HFF-Myc (cell line): ENCODE measurements at regions not wholly inside any gene's neighbourhood (a gene's known extent, or its start where the extent isn't known, plus 50 kb on each side); places are given as distances from the start of the nearest gene placed in this dataset.

Experiments used
- DNase-seq: peaks from one replicate; pipeline ENCODE4 v3.0.0-alpha.2; 2011; ENCODE audit warnings: low read depth; ENCODE audit errors: extremely low read depth
- H3K4me3 ChIP-seq: replicated peaks from 2 replicates; pipeline ENCODE4 v1.5.1; 2011; ENCODE audit warnings: low read depth, mild to moderate bottlenecking, control low read depth, low read length
- TF ChIP-seq, protein P1 (sequence below): IDR thresholded peaks from 2 replicates; pipeline ENCODE4 v1.5.1; 2012; ENCODE audit warnings: mild to moderate bottlenecking, low read depth, low read length, control low read depth; ENCODE audit errors: missing control alignments

DNA sequence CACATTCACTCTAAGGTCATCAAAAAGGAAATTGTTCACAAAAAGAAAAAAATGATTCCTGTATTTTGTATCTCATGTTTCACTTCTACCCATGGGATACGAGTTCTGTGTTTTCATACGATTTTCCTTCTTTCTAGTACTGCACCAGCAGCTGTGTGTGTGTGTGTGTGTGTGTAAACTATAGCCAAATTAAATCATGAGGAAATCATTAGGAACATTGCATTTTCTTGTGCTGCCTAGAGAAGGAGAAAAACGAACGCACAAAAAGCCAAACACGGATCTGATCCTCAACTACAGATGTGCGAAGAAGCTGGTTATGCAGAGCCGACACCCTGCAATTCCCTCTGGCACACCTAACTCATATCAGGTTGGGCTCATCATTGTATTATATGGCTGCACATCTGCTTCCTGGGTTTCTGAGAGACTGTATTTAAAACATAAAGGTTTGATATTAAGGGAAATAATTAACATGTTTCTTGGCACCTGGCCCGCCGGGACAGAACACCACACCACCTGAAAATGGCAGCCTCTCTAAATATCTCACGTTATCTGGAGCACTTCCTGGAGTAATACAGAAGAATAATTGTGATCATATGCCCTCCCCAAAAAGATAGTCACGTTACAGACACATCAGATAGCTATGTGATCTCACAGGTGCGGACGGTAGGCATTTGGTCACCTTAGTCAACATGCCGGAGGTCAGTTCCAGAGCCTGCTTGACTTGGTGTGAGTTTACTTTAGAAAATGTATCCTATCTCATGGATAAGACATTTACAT, 586.3 kb upstream of the SALL3 start:
- H3K4me3 ChIP-seq: no peak overlapping the region
- no peak for DNase-seq
- TF ChIP-seq, protein P1, sequence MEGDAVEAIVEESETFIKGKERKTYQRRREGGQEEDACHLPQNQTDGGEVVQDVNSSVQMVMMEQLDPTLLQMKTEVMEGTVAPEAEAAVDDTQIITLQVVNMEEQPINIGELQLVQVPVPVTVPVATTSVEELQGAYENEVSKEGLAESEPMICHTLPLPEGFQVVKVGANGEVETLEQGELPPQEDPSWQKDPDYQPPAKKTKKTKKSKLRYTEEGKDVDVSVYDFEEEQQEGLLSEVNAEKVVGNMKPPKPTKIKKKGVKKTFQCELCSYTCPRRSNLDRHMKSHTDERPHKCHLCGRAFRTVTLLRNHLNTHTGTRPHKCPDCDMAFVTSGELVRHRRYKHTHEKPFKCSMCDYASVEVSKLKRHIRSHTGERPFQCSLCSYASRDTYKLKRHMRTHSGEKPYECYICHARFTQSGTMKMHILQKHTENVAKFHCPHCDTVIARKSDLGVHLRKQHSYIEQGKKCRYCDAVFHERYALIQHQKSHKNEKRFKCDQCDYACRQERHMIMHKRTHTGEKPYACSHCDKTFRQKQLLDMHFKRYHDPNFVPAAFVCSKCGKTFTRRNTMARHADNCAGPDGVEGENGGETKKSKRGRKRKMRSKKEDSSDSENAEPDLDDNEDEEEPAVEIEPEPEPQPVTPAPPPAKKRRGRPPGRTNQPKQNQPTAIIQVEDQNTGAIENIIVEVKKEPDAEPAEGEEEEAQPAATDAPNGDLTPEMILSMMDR: no peak

DNA sequence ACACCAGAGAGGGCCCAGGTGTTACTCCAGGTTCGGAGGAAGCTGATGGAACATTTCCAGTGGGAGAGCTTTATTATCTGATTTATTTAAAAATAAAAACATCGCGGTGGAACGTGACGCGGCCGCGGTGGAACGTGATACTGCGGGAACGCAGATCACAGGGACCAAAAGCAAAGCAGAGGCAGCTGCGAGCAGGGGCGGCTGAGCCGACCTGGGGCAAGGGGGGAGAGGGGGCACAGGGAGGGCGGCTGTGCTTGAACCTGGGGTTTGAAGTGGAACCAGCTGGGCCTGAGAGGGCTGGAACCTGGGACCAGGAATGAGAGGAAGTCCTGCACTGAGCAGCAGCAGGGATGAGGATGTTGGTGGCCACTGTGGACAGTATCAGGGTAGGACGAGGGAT, 583.5 kb upstream of the SALL3 start:
- no peak for DNase-seq
- H3K4me3 ChIP-seq: no peak overlapping the region
- TF ChIP-seq, protein P1: no peak

DNA sequence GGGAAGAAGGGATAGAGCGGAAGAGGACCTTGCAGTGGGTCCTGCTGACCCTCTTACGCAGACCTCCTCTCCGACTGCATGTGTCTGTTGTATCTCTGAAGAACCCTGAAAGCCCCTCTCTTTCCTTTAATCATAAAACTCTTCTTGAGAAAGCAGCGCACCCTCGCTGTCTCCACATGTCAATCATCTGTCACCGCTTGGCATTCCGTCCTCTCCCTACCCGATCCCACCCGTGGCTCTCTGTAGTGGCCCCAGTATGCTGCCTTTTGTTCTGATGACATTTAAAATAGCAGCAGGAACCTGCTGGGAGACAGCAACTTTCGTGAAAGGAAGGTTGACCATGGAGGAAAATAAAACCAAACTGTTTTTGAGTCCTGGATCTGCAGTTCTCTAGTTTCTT, 582.9 kb upstream of the SALL3 start:
- no peak for DNase-seq
- H3K4me3 ChIP-seq: no peak overlapping the region
- TF ChIP-seq, protein P1: no peak

DNA sequence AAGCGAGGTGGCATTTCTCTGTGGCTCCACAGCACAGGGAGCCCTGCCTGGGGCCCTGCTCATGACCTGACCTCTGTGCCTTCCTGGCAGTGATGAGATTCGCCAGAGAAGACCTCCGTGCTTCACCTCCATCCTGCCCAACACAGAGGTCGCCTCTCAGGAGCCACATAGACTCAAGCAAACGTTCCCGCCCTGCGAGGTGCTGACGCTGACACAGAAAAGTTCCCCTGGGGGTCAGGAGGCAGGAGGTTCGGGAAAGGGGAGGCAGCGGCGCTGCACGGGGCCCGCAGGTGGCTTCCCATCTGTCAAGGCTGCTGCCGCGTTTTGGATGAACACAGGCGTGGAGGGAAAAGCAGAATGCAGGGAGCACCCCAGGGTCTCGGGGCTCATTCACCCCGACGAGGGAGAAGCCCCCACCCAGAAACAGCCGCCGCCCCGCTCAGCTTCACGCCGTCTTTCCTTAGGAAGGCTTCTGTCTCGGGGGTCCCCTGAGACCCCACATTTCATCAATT, 579.6 kb upstream of the SALL3 start:
- TF ChIP-seq, protein P1: no peak
- no peak overlapping the region for H3K4me3 ChIP-seq
- no peak for DNase-seq

DNA sequence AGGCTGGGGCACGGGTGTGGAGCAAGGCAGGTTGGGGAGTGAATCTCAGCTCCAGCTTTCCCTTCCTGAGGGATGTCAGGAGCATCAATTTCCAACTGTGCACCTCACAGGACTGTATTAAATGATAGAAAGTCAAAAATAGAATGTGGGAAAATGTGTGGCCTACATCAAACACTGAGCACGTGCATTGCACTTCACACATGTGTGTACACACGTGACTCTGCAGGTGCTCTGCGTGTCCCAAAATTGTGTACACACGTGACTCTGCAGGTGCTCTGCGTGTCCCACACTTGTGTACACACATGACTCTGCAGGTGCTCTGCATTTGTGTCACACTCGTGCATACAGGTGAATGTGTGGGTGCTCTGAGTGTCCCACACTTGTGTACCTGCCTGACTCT, 577.2 kb upstream of the SALL3 start:
- H3K4me3 ChIP-seq: no peak overlapping the region
- TF ChIP-seq, protein P1: no peak

DNA sequence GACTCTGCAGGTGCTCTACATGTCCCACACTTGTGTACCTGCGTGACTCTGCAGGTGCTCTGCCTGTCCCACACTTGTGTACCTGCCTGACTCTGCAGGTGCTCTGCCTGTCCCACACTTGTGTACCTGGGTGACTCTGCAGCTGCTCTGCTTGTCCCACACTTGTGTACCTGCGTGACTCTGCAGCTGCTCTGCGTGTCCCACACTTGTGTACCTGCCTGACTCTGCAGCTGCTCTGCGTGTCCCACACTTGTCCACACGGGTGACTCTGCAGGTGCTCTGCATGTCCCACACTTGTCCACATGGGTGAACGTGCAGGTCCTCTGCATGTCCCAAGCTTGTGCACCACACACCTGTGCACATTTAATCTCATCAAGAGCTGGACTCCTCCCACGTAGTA, 576.7 kb upstream of the SALL3 start:
- no peak for DNase-seq
- TF ChIP-seq, protein P1: no peak
- H3K4me3 ChIP-seq: no peak overlapping the region

More for the DNA sequence above, 577.2 kb upstream of the SALL3 start:
- no peak for DNase-seq

DNA sequence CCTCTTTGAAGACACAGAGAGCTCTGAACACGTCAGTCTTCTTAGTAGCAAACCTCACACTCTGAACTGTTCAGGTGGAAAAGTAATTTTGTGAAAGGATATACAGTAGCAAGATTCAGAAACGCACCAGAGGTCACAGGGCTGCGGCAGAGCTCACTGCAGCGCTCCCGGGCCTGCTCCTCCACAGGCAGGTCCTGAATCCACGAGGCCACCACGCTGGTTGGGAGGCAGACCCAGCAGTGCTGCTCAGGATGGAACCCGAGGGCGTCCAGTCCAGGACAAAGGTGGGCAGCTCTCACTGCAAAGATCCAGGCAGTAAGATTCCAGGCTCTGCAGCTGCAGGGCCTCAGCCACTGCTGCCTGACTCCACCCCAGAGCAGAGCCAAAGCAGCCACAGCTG, 576.2 kb upstream of the SALL3 start:
- DNase-seq: no peak
- TF ChIP-seq, protein P1: no peak
- no peak overlapping the region for H3K4me3 ChIP-seq
